GM18511 (cell line): ENCODE measurements at regions not wholly inside any gene's neighbourhood (a gene's known extent, or its start where the extent isn't known, plus 50 kb on each side); places are given as distances from the start of the nearest gene placed in this dataset.
"Not testable (repeated sequence)": the region's sequence is repeated elsewhere in the genome, so short reads cannot be mapped to it uniquely, and the experiment has no call there.

Experiments used
- ATAC-seq: cut with Tn5 transposase; IDR thresholded peaks from one replicate; pipeline ENCODE4 v1.9.1; 2021; ENCODE audit warnings: mild to moderate bottlenecking, moderate library complexity; ENCODE audit not compliant: unreplicated experiment

- no peak for ATAC-seq
These were observed 121.6 kb upstream of the FAT1 start for GRCh38 chr4:186845137-186845842.

GRCh38 chr4:186846426-186846825 lies 122.8 kb upstream of the FAT1 start:
- ATAC-seq = no peak

GRCh38 chr4:186847429-186848131 lies 123.9 kb upstream of the FAT1 start:
- ATAC-seq = not testable (repeated sequence)

- ATAC-seq = no peak
These were observed 124.8 kb upstream of the FAT1 start for GRCh38 chr4:186848437-186848836.

- ATAC-seq = no peak
These were observed 127.8 kb upstream of the FAT1 start for GRCh38 chr4:186851291-186852072.

- no peak for ATAC-seq
These were observed 128.4 kb upstream of the FAT1 start for GRCh38 chr4:186852073-186852420.

GRCh38 chr4:186852964-186853391 lies 129.3 kb upstream of the FAT1 start:
- ATAC-seq = no peak

GRCh38 chr4:186854256-186854655 lies 130.6 kb upstream of the FAT1 start:
- ATAC-seq = no peak

- no peak for ATAC-seq
These were observed 131.5 kb upstream of the FAT1 start for GRCh38 chr4:186855111-186855510.

- no peak for ATAC-seq
These were observed 134.1 kb upstream of the FAT1 start for GRCh38 chr4:186857793-186858192.

GRCh38 chr4:186858355-186858754 lies 134.7 kb upstream of the FAT1 start:
- ATAC-seq = no peak

GRCh38 chr4:186859420-186859819 lies 135.8 kb upstream of the FAT1 start:
- ATAC-seq = no peak

GRCh38 chr4:186861317-186861716 lies 137.7 kb upstream of the FAT1 start:
- no peak for ATAC-seq

- ATAC-seq = no peak
These were observed 148.2 kb upstream of the FAT1 start for GRCh38 chr4:186871856-186872255.

GRCh38 chr4:186873095-186873494 lies 149.4 kb upstream of the FAT1 start:
- ATAC-seq = not testable (repeated sequence)

GRCh38 chr4:186875476-186875875 lies 151.8 kb upstream of the FAT1 start:
- no peak for ATAC-seq

- ATAC-seq = no peak
These were observed 153.4 kb upstream of the FAT1 start for GRCh38 chr4:186876961-186877626.

- ATAC-seq = no peak
These were observed 154.6 kb upstream of the FAT1 start for GRCh38 chr4:186878203-186878776.

- no peak for ATAC-seq
These were observed 158.0 kb upstream of the FAT1 start for GRCh38 chr4:186881521-186882220.

GRCh38 chr4:186882293-186882692 lies 158.6 kb upstream of the FAT1 start:
- no peak for ATAC-seq
